Kidney epithelial cell (primary cell): ENCODE measurements at regions not wholly inside any gene's neighbourhood (a gene's known extent, or its start where the extent isn't known, plus 50 kb on each side); places are given as distances from the start of the nearest gene placed in this dataset.

Experiments
- DNase-seq: peaks from one replicate; pipeline ENCODE4 v3.0.0-alpha.2; 2010; ENCODE audit warnings: low read depth
- H3K27me3 ChIP-seq: 2 replicates; pipeline ENCODE4 v1.6.0; 2011; ENCODE audit warnings: low read length; ENCODE audit not compliant: control insufficient read depth, insufficient read depth
- H3K36me3 ChIP-seq: 2 replicates; pipeline ENCODE4 v1.5.1; 2011; ENCODE audit warnings: low read length; ENCODE audit not compliant: control insufficient read depth, insufficient read depth
- H3K4me3 ChIP-seq: 2 replicates; pipeline ENCODE4 v1.5.1; 2011; ENCODE audit warnings: low read depth, mild to moderate bottlenecking, control low read depth, low read length
- TF ChIP-seq, protein P1 (sequence below): IDR thresholded peaks from 2 replicates; pipeline ENCODE4 v1.5.1; 2011; ENCODE audit warnings: mild to moderate bottlenecking, moderate library complexity, low read length, control low read depth, inconsistent platforms; ENCODE audit not compliant: insufficient read depth, poor library complexity, severe bottlenecking

DNA sequence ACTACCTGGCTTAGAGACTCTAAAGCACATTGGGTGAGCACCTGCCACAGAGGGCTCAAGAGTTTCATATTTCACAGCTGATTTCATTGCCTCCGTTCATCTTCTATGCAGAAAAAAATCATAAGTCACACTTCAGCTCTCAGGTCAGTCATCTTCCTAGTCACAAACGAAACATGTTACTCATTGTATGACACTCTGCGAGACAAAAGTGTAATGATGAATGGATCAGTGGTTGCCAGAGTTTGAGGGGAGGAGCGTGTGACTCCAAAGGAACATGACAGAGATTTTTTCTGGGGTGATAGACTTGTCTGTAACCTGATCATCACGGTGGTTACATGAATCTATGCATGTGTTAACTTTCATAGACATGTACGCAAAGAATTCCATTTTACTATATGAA, 195.2 kb upstream of the CNTNAP4 start:
- H3K4me3 ChIP-seq = no peak overlapping the region
- no peaks in the 10 kb centered on the region for H3K27me3 ChIP-seq
- H3K36me3 ChIP-seq = no peaks in the 10 kb centered on the region
- DNase-seq = no peak
- TF ChIP-seq, protein P1, sequence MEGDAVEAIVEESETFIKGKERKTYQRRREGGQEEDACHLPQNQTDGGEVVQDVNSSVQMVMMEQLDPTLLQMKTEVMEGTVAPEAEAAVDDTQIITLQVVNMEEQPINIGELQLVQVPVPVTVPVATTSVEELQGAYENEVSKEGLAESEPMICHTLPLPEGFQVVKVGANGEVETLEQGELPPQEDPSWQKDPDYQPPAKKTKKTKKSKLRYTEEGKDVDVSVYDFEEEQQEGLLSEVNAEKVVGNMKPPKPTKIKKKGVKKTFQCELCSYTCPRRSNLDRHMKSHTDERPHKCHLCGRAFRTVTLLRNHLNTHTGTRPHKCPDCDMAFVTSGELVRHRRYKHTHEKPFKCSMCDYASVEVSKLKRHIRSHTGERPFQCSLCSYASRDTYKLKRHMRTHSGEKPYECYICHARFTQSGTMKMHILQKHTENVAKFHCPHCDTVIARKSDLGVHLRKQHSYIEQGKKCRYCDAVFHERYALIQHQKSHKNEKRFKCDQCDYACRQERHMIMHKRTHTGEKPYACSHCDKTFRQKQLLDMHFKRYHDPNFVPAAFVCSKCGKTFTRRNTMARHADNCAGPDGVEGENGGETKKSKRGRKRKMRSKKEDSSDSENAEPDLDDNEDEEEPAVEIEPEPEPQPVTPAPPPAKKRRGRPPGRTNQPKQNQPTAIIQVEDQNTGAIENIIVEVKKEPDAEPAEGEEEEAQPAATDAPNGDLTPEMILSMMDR = no peak

- H3K36me3 ChIP-seq = no peaks in the 10 kb centered on the region
- no peak overlapping the region for H3K4me3 ChIP-seq
- no peaks in the 10 kb centered on the region for H3K27me3 ChIP-seq
- TF ChIP-seq, protein P1 = no peak
- DNase-seq = no peak
These were observed 170.6 kb upstream of the CNTNAP4 start for GRCh38 chr16:76106647-76107046.

GRCh38 chr16:76108460-76108859, 168.7 kb upstream of the CNTNAP4 start:
- DNase-seq = no peak
- TF ChIP-seq, protein P1 = no peak
- no peak overlapping the region for H3K4me3 ChIP-seq
- no peaks in the 10 kb centered on the region for H3K27me3 ChIP-seq
- no peaks in the 10 kb centered on the region for H3K36me3 ChIP-seq

- no peak overlapping the region for H3K4me3 ChIP-seq
- no peak for DNase-seq
- TF ChIP-seq, protein P1 = no peak
- H3K27me3 ChIP-seq = no peaks in the 10 kb centered on the region
- H3K36me3 ChIP-seq = no peaks in the 10 kb centered on the region
These were observed 162.5 kb upstream of the CNTNAP4 start for GRCh38 chr16:76114681-76115080.

DNA sequence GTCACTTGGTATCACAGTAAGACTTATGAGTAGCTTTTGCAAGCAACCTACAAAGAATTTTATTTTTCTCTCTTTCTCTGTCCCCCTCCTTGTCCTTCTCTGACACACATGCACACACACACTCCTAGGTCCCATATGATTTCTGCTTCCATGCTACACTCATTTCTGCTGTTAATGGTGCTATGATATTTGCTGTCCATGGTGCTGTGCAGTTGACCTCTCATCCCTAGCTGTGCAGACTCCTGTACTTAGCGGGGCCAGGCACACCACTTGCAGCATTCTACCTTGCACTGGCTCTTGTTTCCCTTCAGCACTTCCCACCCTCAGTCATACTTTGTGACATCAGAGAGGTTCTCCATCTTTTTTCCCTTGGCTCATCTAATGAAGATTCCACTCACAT, 158.9 kb upstream of the CNTNAP4 start:
- DNase-seq = no peak
- TF ChIP-seq, protein P1 = no peak
- H3K36me3 ChIP-seq = no peaks in the 10 kb centered on the region
- H3K27me3 ChIP-seq = no peaks in the 10 kb centered on the region
- no peak overlapping the region for H3K4me3 ChIP-seq

DNA sequence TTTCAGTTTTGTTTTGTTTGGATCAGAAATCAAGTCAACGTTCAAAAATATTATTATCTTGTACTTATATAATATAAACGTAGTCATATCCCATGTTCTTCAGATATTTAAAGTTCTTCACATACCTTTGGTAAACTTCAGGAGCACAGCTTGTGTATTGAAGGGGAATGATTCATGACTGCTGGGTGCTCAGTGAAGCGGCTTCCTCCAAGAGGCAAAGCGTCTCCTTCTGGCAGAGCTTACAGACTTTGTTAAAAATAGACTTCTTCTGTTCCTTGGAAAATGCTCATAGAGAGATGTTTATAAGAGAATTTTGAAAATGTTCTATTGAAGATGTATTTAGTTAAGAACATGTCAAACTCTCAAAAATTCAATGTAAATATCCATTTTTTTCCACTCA, 155.6 kb upstream of the CNTNAP4 start:
- no peaks in the 10 kb centered on the region for H3K27me3 ChIP-seq
- no peak overlapping the region for H3K4me3 ChIP-seq
- TF ChIP-seq, protein P1 = no peak
- DNase-seq = no peak
- H3K36me3 ChIP-seq = no peaks in the 10 kb centered on the region
